SK-N-SH treated with all-trans-retinoic acid at 6 μM for 48 hours (cell line): ENCODE measurements at regions not wholly inside any gene's neighbourhood (a gene's known extent, or its start where the extent isn't known, plus 50 kb on each side); places are given as distances from the start of the nearest gene placed in this dataset.

Source experiments
- ATAC-seq: fragments of 200-7000 bp; cut with Tn5 transposase; 3 replicates; pipeline ENCODE4 v1.9.1; 2020; ENCODE audit warnings: mild to moderate bottlenecking, moderate library complexity
- ARNTL ChIP-seq: fragments of 450-650 bp; formaldehyde crosslinking; IDR thresholded peaks from 2 replicates; pipeline ENCODE4 v1.5.0; 2020; ENCODE audit warnings: low read depth, mild to moderate bottlenecking, moderate library complexity, borderline replicate concordance
- BACH2 ChIP-seq: fragments of 250-450 bp; sonication (Bioruptor Pico); IDR thresholded peaks from 2 replicates; pipeline ENCODE4 v1.9.0; 2021; ENCODE audit warnings: mild to moderate bottlenecking, borderline replicate concordance
- CREB5 ChIP-seq: fragments of 250-450 bp; sonication (Bioruptor Pico); IDR thresholded peaks from 2 replicates; pipeline ENCODE4 v1.5.1; 2020; ENCODE audit warnings: low read depth, mild to moderate bottlenecking, moderate library complexity
- CSDC2 ChIP-seq: fragments of 250-450 bp; sonication (Bioruptor Pico); IDR thresholded peaks from 2 replicates; pipeline ENCODE4 v1.5.0; 2020; ENCODE audit warnings: mild to moderate bottlenecking, moderate library complexity
- CSRNP3 ChIP-seq: fragments of 250-450 bp; sonication (Bioruptor Pico); IDR thresholded peaks from 2 replicates; pipeline ENCODE4 v1.5.1; 2021; ENCODE audit warnings: mild to moderate bottlenecking, moderate library complexity
- ESRRG ChIP-seq: fragments of 250-450 bp; sonication (Bioruptor Pico); IDR thresholded peaks from 2 replicates; pipeline ENCODE4 v1.6.1; 2021; ENCODE audit warnings: mild to moderate bottlenecking
- GLIS3 ChIP-seq: fragments of 250-450 bp; sonication (Bioruptor Pico); IDR thresholded peaks from 2 replicates; pipeline ENCODE4 v1.5.0; 2020; ENCODE audit warnings: mild to moderate bottlenecking, moderate library complexity
- OSR1 ChIP-seq: fragments of 250-450 bp; sonication (Bioruptor Pico); IDR thresholded peaks from 2 replicates; pipeline ENCODE4 v1.8.0; 2022; ENCODE audit warnings: moderate library complexity, mild to moderate bottlenecking, inconsistent platforms
- PATZ1 ChIP-seq: fragments of 250-450 bp; sonication (Bioruptor Pico); IDR thresholded peaks from 2 replicates; pipeline ENCODE4 v1.8.0; 2020; ENCODE audit warnings: mild to moderate bottlenecking, moderate library complexity, borderline replicate concordance
- POU6F1 ChIP-seq: fragments of 250-450 bp; sonication (Bioruptor Pico); IDR thresholded peaks from 2 replicates; pipeline ENCODE4 v1.8.0; 2021; ENCODE audit warnings: low read depth, mild to moderate bottlenecking, moderate library complexity, borderline replicate concordance
- PPARA ChIP-seq: fragments of 250-450 bp; sonication (Bioruptor Pico); IDR thresholded peaks from 2 replicates; pipeline ENCODE4 v1.5.0; 2020; ENCODE audit warnings: mild to moderate bottlenecking, borderline replicate concordance
- RARB ChIP-seq: fragments of 250-450 bp; sonication (Bioruptor Pico); IDR thresholded peaks from 2 replicates; pipeline ENCODE4 v1.8.0; 2021; ENCODE audit warnings: mild to moderate bottlenecking, moderate library complexity
- SNAI2 ChIP-seq: fragments of 250-450 bp; sonication (Bioruptor Pico); IDR thresholded peaks from 2 replicates; pipeline ENCODE4 v1.5.0; 2020; ENCODE audit warnings: mild to moderate bottlenecking, moderate library complexity
- TCF4 ChIP-seq: fragments of 250-450 bp; sonication (Bioruptor Pico); IDR thresholded peaks from 2 replicates; pipeline ENCODE4 v1.8.0; 2021; ENCODE audit warnings: mild to moderate bottlenecking, moderate library complexity, borderline replicate concordance
- TOX ChIP-seq: fragments of 250-450 bp; sonication (Bioruptor Pico); IDR thresholded peaks from 2 replicates; pipeline ENCODE4 v1.8.0; 2021; ENCODE audit warnings: mild to moderate bottlenecking, moderate library complexity, borderline replicate concordance
- ZC3H10 ChIP-seq: fragments of 250-450 bp; sonication (Bioruptor Pico); IDR thresholded peaks from 2 replicates; pipeline ENCODE4 v1.5.1; 2021; ENCODE audit warnings: mild to moderate bottlenecking, moderate library complexity
- ZFP3 ChIP-seq: fragments of 250-450 bp; sonication (Bioruptor Pico); IDR thresholded peaks from 2 replicates; pipeline ENCODE4 v1.5.0; 2020; ENCODE audit warnings: mild to moderate bottlenecking, moderate library complexity
- ZFP30 ChIP-seq: fragments of 450-650 bp; formaldehyde crosslinking; IDR thresholded peaks from 2 replicates; pipeline ENCODE4 v1.5.0; 2022; ENCODE audit warnings: mild to moderate bottlenecking, moderate library complexity
- ZNF70 ChIP-seq: fragments of 450-650 bp; formaldehyde crosslinking; IDR thresholded peaks from 2 replicates; pipeline ENCODE4 v1.5.0; 2020; ENCODE audit warnings: mild to moderate bottlenecking, moderate library complexity
- ZNF8 ChIP-seq: fragments of 450-650 bp; formaldehyde crosslinking; IDR thresholded peaks from 2 replicates; pipeline ENCODE4 v1.5.0; 2020; ENCODE audit warnings: mild to moderate bottlenecking, moderate library complexity

- TF ChIP-seq CREB5 (no peak), ZFP3 (CRISPR knock-in tag) (no peak), SNAI2 (CRISPR knock-in tag) (no peak), RARB (no peak), ZNF8 (no peak), POU6F1 (CRISPR knock-in tag) (no peak), ESRRG (CRISPR knock-in tag) (no peak), ZNF70 (CRISPR knock-in tag) (no peak), GLIS3 (CRISPR knock-in tag) (no peak), ARNTL (CRISPR knock-in tag) (no peak), BACH2 (CRISPR knock-in tag) (no peak), ZFP30 (CRISPR knock-in tag) (no peak), CSDC2 (no peak)
Observed at GRCh38 chr14:85445151-85445795, 84.7 kb upstream of the FLRT2 start (continued).

- ATAC-seq: no peak
- TF ChIP-seq CSRNP3: no peak
- TF ChIP-seq TCF4 (CRISPR knock-in tag): no peak
- TF ChIP-seq BACH2 (CRISPR knock-in tag): no peak
- TF ChIP-seq CREB5: no peak
- no peak for TF ChIP-seq OSR1 (CRISPR knock-in tag)
- TF ChIP-seq GLIS3 (CRISPR knock-in tag): no peak
- no peak for TF ChIP-seq ZFP3 (CRISPR knock-in tag)
- TF ChIP-seq ESRRG (CRISPR knock-in tag): no peak
- TF ChIP-seq ZFP30 (CRISPR knock-in tag): no peak
- no peak for TF ChIP-seq CSDC2
- no peak for TF ChIP-seq TOX (CRISPR knock-in tag)
- TF ChIP-seq PPARA (CRISPR knock-in tag): no peak
- no peak for TF ChIP-seq RARB
Observed at GRCh38 chr14:85447883-85448282, 82.1 kb upstream of the FLRT2 start.

- no peak for ATAC-seq
- TF ChIP-seq PATZ1 (CRISPR knock-in tag) (no peak), CSDC2 (no peak)
Observed at GRCh38 chr14:85451421-85451820, 78.5 kb upstream of the FLRT2 start.

- no peak for ATAC-seq
- TF ChIP-seq ARNTL (CRISPR knock-in tag): no peak
- TF ChIP-seq ZFP3 (CRISPR knock-in tag): no peak
- no peak for TF ChIP-seq SNAI2 (CRISPR knock-in tag)
- TF ChIP-seq RARB: no peak
- TF ChIP-seq ZFP30 (CRISPR knock-in tag): no peak
- no peak for TF ChIP-seq POU6F1 (CRISPR knock-in tag)
- TF ChIP-seq BACH2 (CRISPR knock-in tag): no peak
- TF ChIP-seq CSRNP3: no peak
- TF ChIP-seq GLIS3 (CRISPR knock-in tag): no peak
- TF ChIP-seq ZC3H10 (CRISPR knock-in tag): no peak
- no peak for TF ChIP-seq TCF4 (CRISPR knock-in tag)
- no peak for TF ChIP-seq PATZ1 (CRISPR knock-in tag)
- no peak for TF ChIP-seq CSDC2
Observed at GRCh38 chr14:85453401-85454225, 76.3 kb upstream of the FLRT2 start.
